ENCODE measurements at regions not wholly inside any gene's neighbourhood (a gene's known extent, or its start where the extent isn't known, plus 50 kb on each side); places are given as distances from the start of the nearest gene placed in this dataset.
A peak's percentile ranks its signal among the peaks of the same experiment; 100 is the strongest.
"Not testable (repeated sequence)": the region's sequence is repeated elsewhere in the genome, so short reads cannot be mapped to it uniquely, and the experiment has no call there.

- peak; percentile 65 for DNase-seq (ENCODE audit: low spot score)
Measured at GRCh38 chr3:61381745-61382392, 130.6 kb upstream of the FHIT start.

DNA sequence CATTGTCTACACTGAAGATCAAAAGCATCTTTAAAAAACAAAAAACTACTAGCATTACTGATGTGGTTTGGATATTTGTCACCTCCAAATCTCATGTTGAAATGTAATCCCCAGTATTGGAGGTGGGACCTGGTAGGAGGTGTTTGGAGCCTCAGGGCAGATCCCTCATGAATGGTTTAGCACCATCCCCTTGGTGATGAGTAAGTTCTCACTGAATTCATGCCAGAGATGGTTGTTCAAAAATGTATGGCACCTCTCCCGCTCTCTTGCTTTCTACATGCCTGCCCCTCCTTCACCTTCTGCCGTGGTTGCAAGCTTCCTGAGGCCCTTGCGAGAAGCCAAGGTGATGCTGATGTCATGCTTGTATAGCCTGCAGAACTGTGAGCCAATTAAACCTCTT, 136.6 kb upstream of the FHIT start:
- no peak for DNase-seq (ENCODE audit: low spot score)

DNA sequence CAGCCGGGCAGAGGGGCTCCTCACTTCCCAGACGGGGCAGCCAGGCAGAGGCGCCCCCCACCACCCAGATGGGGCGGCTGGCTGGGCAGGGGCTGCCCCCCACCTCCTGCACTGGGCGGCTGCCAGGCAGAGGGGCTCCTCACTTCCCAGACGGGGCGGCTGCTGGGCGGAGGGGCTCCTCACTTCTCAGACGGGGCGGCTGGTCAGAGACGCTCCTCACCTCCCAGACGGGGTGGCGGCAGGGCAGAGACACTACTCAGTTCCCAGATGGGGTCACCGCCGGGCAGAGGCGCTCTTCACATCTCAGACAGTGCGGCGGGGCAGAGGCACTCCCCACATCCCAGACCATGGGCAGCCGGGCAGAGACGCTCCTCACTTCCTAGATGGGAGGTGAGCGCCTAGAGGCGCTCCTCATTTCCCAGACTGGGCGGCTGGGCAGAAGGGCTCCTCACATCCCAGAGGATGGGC, 142.3 kb upstream of the FHIT start:
- DNase-seq (ENCODE audit: low spot score): not testable (repeated sequence)

- no peak for DNase-seq (ENCODE audit: low spot score)
Measured at GRCh38 chr3:61401359-61401758, 150.1 kb upstream of the FHIT start.

GRCh38 chr3:61407397-61407796, 154.0 kb upstream of the PTPRG start:
- no peak for DNase-seq (ENCODE audit: low spot score)

DNA sequence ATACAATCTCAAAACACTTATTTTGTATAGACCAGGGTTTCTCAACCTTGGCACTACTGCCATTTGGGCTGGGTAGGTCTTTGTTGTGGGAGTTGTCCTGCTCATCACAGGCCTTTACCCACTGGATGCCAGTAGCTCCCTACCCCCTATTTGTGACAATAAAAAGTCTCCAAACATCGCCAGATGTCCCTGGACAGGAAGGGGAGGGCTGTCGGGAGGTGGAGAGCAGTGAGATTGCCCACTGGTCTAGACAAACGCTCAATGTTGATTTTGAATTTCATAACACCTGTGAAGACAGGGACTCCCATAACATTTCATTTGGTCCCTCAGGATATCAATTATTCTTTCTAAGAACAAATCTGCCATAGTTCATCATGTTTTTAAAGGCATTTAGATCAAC, 151.7 kb upstream of the PTPRG start:
- DNase-seq (ENCODE audit: low spot score): no peak

GRCh38 chr3:61410358-61410757, 151.0 kb upstream of the PTPRG start:
- DNase-seq (ENCODE audit: low spot score): not testable (repeated sequence)

DNA sequence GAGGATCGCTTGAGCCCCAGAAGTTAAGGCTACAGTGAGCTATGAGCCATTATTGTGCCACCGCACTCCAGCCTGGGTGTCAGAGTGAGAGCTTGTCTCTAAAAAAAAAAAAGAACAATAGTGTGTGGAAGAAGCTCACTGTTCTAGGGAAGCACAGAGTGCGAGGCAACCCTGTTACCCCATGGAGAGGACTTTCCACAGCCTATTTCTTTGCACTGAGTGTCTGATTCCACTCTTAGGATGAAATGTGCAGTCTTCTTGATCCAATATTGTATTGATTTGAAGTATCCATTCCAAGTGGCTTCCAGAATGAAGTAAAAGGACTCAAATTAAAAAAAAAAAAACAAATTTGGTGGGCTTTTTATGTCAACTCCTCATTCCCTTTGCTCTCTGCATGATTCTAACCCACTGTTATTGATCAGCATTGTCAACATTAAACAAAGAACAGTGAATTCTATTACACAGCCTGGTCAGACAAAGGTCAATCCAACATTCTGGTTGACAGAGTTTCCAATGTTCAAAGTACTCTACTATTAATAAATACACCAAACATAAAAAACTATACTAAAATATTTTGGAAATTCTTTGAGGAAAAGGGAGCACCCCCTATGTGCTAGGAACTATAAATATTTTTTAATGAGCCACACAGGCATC, 150.2 kb upstream of the PTPRG start:
- no peak for DNase-seq (ENCODE audit: low spot score)

DNA sequence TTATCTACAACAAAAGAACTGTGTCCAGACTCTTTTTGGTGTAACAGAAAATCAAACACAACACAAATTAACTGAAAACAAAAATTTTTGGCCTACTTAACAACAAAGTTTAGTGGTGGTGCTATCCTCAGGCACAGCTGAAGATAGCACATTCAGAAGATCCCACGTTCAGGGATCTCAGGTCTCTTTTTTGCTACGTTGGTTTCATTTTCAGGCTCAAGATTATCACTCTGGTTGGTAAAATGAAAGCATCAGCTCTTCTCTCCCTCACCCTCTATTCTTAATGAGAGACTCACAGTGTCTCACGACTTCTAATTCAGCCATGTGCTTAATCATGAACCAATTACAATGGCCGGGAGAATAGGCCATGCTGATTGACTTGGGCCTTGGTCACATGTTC, 146.9 kb upstream of the PTPRG start:
- no peak for DNase-seq (ENCODE audit: low spot score)

GRCh38 chr3:61415201-61415600, 146.2 kb upstream of the PTPRG start:
- no peak for DNase-seq (ENCODE audit: low spot score)

DNA sequence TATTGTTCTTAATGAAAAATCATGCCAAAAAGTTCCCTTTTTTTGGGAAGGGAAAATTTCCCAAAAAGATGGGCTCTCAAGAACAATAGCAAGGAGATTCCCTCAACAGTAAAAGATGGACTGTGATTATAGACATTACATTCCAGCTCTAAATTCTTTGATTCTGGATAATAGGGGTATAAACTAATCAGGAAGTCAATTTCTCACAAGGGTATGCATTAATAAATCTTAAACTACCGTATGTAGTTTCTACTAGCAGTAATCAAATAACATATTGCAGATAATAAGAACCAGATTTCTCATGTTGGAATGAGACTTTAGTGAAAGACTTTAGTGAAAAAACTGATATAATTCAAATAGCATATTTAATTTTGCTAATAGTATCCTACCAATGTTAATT, 144.8 kb upstream of the PTPRG start:
- no peak for DNase-seq (ENCODE audit: low spot score)

- DNase-seq (ENCODE audit: low spot score): peak; percentile 54
Measured at GRCh38 chr3:61417352-61417751, 144.0 kb upstream of the PTPRG start.

DNA sequence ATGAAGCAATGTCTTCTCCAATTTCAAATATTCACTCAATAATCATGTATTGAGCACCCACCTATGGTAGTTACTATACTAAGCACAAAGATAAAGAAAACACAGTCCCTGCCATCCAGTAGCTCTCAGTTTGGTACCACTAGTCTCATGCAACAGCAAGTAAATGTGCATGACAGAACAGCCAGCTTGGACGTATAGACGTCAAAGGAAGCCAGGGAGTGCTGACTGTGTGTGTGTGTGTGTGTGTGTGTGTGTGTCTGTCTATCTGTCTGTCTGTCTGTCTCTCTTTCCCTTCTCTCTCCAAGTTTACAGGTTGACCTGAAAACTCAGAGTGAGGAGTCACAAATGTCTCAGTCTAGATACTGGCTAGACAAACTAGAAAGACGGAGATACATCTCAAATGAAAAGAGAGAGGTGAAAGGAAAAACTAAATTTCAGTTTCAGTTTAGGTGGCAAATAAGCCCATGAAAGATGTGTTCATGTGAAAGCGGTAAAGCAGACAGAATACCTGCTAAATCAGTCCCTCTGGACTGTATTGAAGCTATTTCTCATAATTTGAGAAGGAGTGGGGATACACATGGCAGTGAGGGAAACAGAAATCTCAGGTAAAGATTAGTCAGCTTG, 141.1 kb upstream of the PTPRG start:
- DNase-seq (ENCODE audit: low spot score): no peak

- no peak for DNase-seq (ENCODE audit: low spot score)
Measured at GRCh38 chr3:61422945-61423673, 138.3 kb upstream of the PTPRG start.

DNA sequence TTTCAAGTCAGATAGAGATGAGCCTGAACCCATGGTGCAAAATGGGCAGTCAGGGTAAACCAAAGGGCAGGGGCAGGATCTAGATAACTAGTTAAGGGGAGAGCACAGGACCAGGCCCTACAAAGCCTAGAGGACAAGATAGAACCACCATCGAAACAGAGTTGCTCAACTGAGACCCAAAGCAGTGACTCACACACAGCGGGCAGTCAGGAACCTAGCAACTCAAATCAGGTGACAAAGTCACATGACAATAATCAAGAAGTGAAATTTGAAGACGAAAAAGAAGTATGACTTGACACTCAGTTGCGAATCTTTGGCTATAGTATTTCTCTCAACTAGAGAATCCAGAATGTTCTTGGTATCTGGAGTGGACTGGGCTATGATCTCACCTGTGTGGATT, 136.0 kb upstream of the PTPRG start:
- DNase-seq (ENCODE audit: low spot score): no peak

- DNase-seq (ENCODE audit: low spot score): no peak
Measured at GRCh38 chr3:61429106-61429505, 132.3 kb upstream of the PTPRG start.

- DNase-seq (ENCODE audit: low spot score): not testable (repeated sequence)
Measured at GRCh38 chr3:61434901-61435300, 126.5 kb upstream of the PTPRG start.

DNA sequence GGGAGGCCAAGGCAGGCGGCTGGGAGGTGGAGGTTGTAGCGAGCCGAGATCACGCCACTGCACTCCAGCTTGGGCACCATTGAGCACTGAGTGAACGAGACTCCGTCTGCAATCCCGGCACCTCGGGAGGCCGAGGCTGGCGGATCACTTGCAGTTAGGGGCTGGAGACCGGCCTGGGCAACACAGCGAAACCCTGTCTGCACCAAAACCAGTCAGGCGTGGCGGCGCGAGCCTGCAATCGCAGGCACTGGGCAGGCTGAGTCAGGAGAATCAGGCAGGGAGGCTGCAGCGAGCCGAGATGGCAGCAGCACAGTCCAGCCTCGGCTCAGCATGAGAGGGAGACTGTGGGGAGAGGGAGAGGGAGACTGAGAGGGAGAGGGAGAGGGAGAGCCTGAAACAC, 126.0 kb upstream of the PTPRG start:
- DNase-seq (ENCODE audit: low spot score): not testable (repeated sequence)

DNA sequence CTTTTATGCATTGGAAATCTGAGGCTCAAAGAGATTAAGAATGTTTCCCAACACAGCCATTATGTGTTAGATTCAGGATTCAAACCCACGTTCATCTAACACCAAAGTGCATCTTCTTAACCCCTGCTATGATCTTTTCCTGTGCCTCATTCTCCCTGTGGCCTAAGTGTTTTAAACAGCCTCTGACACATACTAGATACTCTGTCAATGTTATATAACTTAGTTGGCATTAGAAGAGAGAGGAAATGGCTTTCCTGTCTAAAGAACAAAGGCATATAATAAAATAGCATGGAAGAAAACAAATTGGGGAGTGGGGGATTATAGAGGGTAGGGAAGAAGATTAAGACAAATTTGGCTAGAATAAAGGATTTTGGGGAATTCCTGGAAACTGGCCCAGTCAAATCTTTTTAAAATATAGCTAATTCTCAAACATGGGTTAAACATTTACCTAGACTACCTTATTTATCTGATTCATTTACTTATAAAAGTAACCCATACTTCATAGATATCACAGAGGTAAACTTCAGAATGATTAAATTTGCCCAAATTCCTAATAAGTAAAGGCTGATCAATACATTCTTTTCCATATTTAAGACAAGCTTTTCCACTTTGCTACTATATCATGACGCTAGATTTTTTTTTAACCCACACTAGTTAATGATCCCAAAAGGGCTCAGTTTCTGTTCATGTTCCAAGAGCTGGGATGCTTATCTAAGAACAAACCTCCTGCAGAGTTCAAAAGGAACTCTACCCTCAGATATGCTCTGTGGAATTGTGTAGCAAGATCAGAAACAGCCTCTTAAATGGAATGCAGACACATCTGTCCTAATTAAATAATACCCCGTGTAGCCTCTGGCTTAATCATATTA, 122.9 kb upstream of the PTPRG start:
- no peak for DNase-seq (ENCODE audit: low spot score)

DNA sequence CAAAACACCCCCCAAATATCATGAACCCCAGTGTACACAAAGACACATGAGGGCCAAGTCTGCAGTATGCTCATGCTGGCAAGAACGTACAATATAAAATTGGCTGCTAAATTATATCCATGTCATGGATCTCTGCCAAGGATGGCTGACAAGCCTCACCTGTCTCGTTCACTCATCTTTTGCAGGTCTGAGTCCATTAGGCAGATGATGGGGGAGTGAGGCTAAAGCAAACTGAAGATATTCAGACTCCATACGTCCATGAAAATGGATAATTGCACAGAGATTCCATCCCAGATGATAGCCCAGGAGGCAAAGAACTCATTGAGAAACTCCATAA, 122.3 kb upstream of the PTPRG start:
- no peak for DNase-seq (ENCODE audit: low spot score)

GRCh38 chr3:61442696-61443095, 118.7 kb upstream of the PTPRG start:
- DNase-seq (ENCODE audit: low spot score): no peak

DNA sequence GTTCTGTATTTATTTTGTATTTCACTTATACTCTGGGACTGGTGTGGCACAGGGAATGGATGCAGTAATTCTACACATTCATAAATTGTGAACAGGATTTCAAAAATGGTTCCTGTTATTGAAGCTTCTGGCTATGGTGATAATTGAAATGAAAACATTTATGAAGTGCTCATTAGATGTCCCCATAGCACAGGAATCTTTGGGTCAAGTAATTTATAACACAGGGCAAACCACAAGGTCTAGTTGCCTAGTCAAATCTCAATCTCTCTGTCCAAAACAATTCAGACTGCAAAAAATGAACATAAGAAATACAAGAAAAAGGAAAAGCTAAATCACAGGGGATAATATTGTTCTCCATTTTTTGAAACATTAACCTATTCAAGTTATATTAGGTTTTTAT, 117.5 kb upstream of the PTPRG start:
- DNase-seq (ENCODE audit: low spot score): no peak

Data from H4 (cell line).